ENCODE measurements at regions not wholly inside any gene's neighbourhood (a gene's known extent, or its start where the extent isn't known, plus 50 kb on each side); places are given as distances from the start of the nearest gene placed in this dataset.

DNA sequence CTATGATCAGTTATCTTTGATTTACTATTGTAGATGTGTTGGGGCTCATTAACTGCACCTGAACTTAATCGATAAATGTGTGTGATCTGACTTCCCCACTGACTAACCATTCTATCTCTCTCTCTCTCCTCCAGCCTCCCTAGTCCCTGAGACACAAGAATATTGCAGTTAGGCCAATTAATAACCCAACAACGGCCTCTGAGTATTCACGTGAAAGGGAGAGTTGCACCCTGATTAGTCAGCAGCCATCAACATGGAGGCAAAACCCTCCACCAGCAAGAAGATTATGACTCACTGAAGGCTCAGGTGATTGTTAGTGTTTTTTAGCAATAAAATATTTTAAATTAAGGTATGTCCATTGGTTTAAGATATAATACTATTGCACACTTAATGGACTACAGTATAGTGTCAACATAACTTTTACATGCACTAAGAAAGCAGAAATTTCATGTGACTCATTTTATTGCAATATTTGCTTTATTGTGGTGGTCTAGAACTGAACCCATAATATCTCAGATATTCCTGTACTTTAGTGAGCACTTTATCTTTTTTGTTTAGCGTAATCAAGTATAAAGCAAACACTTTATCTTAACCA lies 77.1 kb upstream of the PTGDR start:
- TF ChIP-seq, protein P1, sequence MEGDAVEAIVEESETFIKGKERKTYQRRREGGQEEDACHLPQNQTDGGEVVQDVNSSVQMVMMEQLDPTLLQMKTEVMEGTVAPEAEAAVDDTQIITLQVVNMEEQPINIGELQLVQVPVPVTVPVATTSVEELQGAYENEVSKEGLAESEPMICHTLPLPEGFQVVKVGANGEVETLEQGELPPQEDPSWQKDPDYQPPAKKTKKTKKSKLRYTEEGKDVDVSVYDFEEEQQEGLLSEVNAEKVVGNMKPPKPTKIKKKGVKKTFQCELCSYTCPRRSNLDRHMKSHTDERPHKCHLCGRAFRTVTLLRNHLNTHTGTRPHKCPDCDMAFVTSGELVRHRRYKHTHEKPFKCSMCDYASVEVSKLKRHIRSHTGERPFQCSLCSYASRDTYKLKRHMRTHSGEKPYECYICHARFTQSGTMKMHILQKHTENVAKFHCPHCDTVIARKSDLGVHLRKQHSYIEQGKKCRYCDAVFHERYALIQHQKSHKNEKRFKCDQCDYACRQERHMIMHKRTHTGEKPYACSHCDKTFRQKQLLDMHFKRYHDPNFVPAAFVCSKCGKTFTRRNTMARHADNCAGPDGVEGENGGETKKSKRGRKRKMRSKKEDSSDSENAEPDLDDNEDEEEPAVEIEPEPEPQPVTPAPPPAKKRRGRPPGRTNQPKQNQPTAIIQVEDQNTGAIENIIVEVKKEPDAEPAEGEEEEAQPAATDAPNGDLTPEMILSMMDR (IDR thresholded peaks at IDR 0.05): no peak
- TF ChIP-seq POLR2A (IDR thresholded peaks at IDR 0.05): no peak
